HepG2 (cell line): ENCODE measurements at regions not wholly inside any gene's neighbourhood (a gene's known extent, or its start where the extent isn't known, plus 50 kb on each side); places are given as distances from the start of the nearest gene placed in this dataset.

Source experiments
- ATAC-seq: fragments of 200-7000 bp; cut with Tn5 transposase; 3 replicates; pipeline ENCODE4 v1.9.1; 2020; ENCODE audit warnings: mild to moderate bottlenecking, moderate library complexity
- BruUV-seq: library from RNA; stranded (reverse); fragments of 400-500 nt; replicated peaks from 2 replicates; lab custom pipeline; 2021; lab: Mats Ljungman, UMichigan
- CTCF ChIA-PET: fragments of 300-600 bp; formaldehyde crosslinking; extraction: SDS; loops from one replicate; lab custom pipeline; 2021; ENCODE audit warnings: low total read pairs, inconsistent platforms, low intra/inter-chr PET ratio; lab: Yijun Ruan, JAX
- POLR2A ChIA-PET: fragments of 350-600 bp; sonication (Branson Sonifier 250); formaldehyde crosslinking; loops from one replicate; lab custom pipeline; 2020; ENCODE audit warnings: antibody characterized with exemption, inconsistent platforms; lab: Yijun Ruan, JAX
- DNase-seq: peaks from one replicate; pipeline ENCODE4 v3.0.0-alpha.2; 2015; ENCODE audit warnings: low spot score
- FAIRE-seq: peaks from 3 replicates; lab custom pipeline; 2011; peaks lifted over from hg19 to GRCh38; lab: Jason Lieb, UNC
- H2AFZ ChIP-seq: one replicate; pipeline ENCODE4 v1.6.1; 2011; ENCODE audit warnings: low read length, inconsistent platforms
- H3K27ac ChIP-seq: fragments of 300-600 bp; 3 replicates; pipeline ENCODE4 v1.8.0; 2011; ENCODE audit warnings: mixed run types, mild to moderate bottlenecking, mixed read lengths, low read length, inconsistent platforms; ENCODE audit not compliant: insufficient read depth; ENCODE audit errors: extremely low read length
- H3K27me3 ChIP-seq, 2 experiments: fragments of 200-600 bp in 1 of 2; 2 replicates in 1 of 2; 3 replicates in 1 of 2; pipeline versions ENCODE4 v1.6.0 to v1.8.0; 2011; ENCODE audit warnings: low read length in 2 of 2, mild to moderate bottlenecking in 2 of 2, moderate library complexity in 2 of 2, inconsistent platforms in 1 of 2; ENCODE audit not compliant: insufficient read depth in 2 of 2, control insufficient read depth in 1 of 2
- H3K36me3 ChIP-seq, 2 experiments: fragments of 200-600 bp in 1 of 2; replicated peaks in 1 of 2; 2 replicates in 1 of 2; 3 replicates in 1 of 2; pipeline versions ENCODE4 v1.5.1 to v1.8.0; 2011; ENCODE audit warnings: low read length in 2 of 2, inconsistent platforms in 1 of 2; ENCODE audit not compliant: insufficient read depth in 2 of 2, control insufficient read depth in 1 of 2
- H3K4me1 ChIP-seq: 2 replicates; pipeline ENCODE4 v1.5.1; 2012; ENCODE audit warnings: low read length, inconsistent platforms; ENCODE audit not compliant: insufficient read depth
- H3K4me2 ChIP-seq: 2 replicates; pipeline ENCODE4 v1.6.0; 2011; ENCODE audit warnings: low read depth, low read length, inconsistent platforms
- H3K4me3 ChIP-seq, 3 experiments: fragments of 200-600 bp in 1 of 3; sonication (generic), shearing (Covaris generic) in 1 of 3; replicated peaks in 1 of 3; 2 replicates each; pipeline ENCODE4 v1.5.1; 2011 to 2016; ENCODE audit warnings: low read length in 3 of 3, inconsistent platforms in 2 of 3, low read depth in 2 of 3, mild to moderate bottlenecking in 2 of 3, control low read depth in 1 of 3, mixed read lengths in 1 of 3; ENCODE audit not compliant: insufficient read depth in 1 of 3
- H3K79me2 ChIP-seq: one replicate; pipeline ENCODE4 v1.6.1; 2011; ENCODE audit warnings: low read length, inconsistent platforms; ENCODE audit not compliant: insufficient read depth
- H3K9ac ChIP-seq: 2 replicates; pipeline ENCODE4 v1.6.0; 2011; ENCODE audit warnings: mild to moderate bottlenecking, low read depth, low read length, inconsistent platforms; ENCODE audit not compliant: insufficient read depth
- H3K9me3 ChIP-seq: 2 replicates; pipeline ENCODE4 v1.5.1; 2012; ENCODE audit warnings: mild to moderate bottlenecking, low read length
- H4K20me1 ChIP-seq: 2 replicates; pipeline ENCODE4 v1.6.0; 2011; ENCODE audit warnings: inconsistent platforms, mild to moderate bottlenecking, low read length, moderate library complexity; ENCODE audit not compliant: insufficient read depth
- ETV5 ChIP-seq: IDR thresholded peaks from 2 replicates; pipeline ENCODE4 v1.6.1; 2018; ENCODE audit warnings: missing biosample characterization, missing genetic modification reagents, inconsistent platforms, borderline replicate concordance
- KDM6A ChIP-seq: IDR thresholded peaks from 2 replicates; pipeline ENCODE4 v1.6.1; 2016; ENCODE audit warnings: low read depth
- ZNF326 ChIP-seq: sonication (generic); formaldehyde crosslinking; IDR thresholded peaks from 2 replicates; pipeline ENCODE4 v1.4.0; 2020; ENCODE audit warnings: missing genetic modification reagents, borderline replicate concordance
- ZNF569 ChIP-seq: sonication (generic); formaldehyde crosslinking; IDR thresholded peaks from 2 replicates; pipeline ENCODE4 v1.5.0; 2020; ENCODE audit warnings: mild to moderate bottlenecking, missing genetic modification reagents, moderate library complexity, borderline replicate concordance
- WGBS: methylation state at CpG from one replicate; pipeline ENCODE4 v1.1.6; 2017; ENCODE audit warnings: low lambda C conversion rate; 5-methylcytosine and 5-hydroxymethylcytosine counted together
- in situ Hi-C: cut with HindIII; loops from 2 replicates; pipeline ENCODE4 v1.10.0; 2017; ENCODE audit warnings: low pct_unique_long_range_greater_than_20kb; ENCODE audit not compliant: extremely low pct_ligation_motif_present
- intact Hi-C: fragments of 100-400 bp; cut with micrococcal nuclease; formaldehyde crosslinking; loops from one replicate; pipeline ENCODE4 v1.10.0; 2022; ENCODE audit not compliant: unreplicated experiment
- TF ChIP-seq, protein P1 (sequence below): conservative IDR thresholded peaks from 2 replicates; pipeline ENCODE4 v1.6.1; 2018; ENCODE audit warnings: missing genetic modification reagents
- TF ChIP-seq, protein P2 (sequence below): IDR thresholded peaks from 2 replicates; pipeline ENCODE4 v1.6.1; 2016; ENCODE audit warnings: low read depth, missing genetic modification reagents, missing compliant biosample characterization
- TF ChIP-seq, protein P3 (sequence below): sonication (generic); formaldehyde crosslinking; conservative IDR thresholded peaks from 2 replicates; pipeline ENCODE4 v1.5.0; 2020; ENCODE audit warnings: missing genetic modification reagents

DNA sequence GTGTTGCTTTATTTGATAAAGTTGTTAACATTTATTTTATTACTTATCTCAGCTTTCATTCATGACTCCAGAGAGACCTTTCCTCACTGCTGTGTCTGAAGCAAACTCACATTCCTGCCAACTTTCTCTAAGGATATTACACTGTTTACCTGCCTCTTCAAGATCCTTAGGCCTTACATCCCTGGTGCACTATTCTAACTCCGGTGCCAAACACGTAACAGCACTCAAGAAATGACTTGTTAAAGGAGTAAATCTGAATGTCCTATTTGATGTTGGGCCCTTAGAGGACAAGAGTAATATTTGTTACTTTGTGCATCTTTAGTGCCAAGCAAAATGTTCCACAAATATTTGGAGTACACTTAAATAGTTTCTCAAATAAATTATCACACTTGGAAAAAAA, 324.1 kb upstream of the FLRT2 start:
- DNase-seq: no peak
- no peak overlapping the region for H3K4me3 ChIP-seq
- no peaks in the 10 kb centered on the region for H3K36me3 ChIP-seq
- peaks cover 56% of the 10 kb centered on the region for H3K9me3 ChIP-seq
- 3% methylated on average over 2 of the region's 2 CpGs for WGBS
- H3K27me3 ChIP-seq: no peaks in the 10 kb centered on the region
- BruUV-seq: no TSS peak
- ATAC-seq: no peak
- no peak overlapping the region for H3K27ac ChIP-seq
- no peak overlapping the region for H2AFZ ChIP-seq
- intact Hi-C loops: no loop called here
- no peaks in the 10 kb centered on the region for H3K4me1 ChIP-seq
- no peaks in the 10 kb centered on the region for H4K20me1 ChIP-seq
- POLR2A ChIA-PET: no interaction called here
- no peak overlapping the region for H3K4me2 ChIP-seq
- TF ChIP-seq ZNF326 (CRISPR knock-in tag) (no peak), ETV5 (no peak), ZNF569 (CRISPR knock-in tag) (no peak), KDM6A (CRISPR knock-in tag) (no peak)
- TF ChIP-seq, protein P1, sequence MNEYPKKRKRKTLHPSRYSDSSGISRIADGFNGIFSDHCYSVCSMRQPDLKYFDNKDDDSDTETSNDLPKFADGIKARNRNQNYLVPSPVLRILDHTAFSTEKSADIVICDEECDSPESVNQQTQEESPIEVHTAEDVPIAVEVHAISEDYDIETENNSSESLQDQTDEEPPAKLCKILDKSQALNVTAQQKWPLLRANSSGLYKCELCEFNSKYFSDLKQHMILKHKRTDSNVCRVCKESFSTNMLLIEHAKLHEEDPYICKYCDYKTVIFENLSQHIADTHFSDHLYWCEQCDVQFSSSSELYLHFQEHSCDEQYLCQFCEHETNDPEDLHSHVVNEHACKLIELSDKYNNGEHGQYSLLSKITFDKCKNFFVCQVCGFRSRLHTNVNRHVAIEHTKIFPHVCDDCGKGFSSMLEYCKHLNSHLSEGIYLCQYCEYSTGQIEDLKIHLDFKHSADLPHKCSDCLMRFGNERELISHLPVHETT (CRISPR knock-in tag): no peak
- TF ChIP-seq, protein P2, sequence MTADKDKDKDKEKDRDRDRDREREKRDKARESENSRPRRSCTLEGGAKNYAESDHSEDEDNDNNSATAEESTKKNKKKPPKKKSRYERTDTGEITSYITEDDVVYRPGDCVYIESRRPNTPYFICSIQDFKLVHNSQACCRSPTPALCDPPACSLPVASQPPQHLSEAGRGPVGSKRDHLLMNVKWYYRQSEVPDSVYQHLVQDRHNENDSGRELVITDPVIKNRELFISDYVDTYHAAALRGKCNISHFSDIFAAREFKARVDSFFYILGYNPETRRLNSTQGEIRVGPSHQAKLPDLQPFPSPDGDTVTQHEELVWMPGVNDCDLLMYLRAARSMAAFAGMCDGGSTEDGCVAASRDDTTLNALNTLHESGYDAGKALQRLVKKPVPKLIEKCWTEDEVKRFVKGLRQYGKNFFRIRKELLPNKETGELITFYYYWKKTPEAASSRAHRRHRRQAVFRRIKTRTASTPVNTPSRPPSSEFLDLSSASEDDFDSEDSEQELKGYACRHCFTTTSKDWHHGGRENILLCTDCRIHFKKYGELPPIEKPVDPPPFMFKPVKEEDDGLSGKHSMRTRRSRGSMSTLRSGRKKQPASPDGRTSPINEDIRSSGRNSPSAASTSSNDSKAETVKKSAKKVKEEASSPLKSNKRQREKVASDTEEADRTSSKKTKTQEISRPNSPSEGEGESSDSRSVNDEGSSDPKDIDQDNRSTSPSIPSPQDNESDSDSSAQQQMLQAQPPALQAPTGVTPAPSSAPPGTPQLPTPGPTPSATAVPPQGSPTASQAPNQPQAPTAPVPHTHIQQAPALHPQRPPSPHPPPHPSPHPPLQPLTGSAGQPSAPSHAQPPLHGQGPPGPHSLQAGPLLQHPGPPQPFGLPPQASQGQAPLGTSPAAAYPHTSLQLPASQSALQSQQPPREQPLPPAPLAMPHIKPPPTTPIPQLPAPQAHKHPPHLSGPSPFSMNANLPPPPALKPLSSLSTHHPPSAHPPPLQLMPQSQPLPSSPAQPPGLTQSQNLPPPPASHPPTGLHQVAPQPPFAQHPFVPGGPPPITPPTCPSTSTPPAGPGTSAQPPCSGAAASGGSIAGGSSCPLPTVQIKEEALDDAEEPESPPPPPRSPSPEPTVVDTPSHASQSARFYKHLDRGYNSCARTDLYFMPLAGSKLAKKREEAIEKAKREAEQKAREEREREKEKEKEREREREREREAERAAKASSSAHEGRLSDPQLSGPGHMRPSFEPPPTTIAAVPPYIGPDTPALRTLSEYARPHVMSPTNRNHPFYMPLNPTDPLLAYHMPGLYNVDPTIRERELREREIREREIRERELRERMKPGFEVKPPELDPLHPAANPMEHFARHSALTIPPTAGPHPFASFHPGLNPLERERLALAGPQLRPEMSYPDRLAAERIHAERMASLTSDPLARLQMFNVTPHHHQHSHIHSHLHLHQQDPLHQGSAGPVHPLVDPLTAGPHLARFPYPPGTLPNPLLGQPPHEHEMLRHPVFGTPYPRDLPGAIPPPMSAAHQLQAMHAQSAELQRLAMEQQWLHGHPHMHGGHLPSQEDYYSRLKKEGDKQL (CRISPR knock-in tag): no peak
- TF ChIP-seq, protein P3, sequence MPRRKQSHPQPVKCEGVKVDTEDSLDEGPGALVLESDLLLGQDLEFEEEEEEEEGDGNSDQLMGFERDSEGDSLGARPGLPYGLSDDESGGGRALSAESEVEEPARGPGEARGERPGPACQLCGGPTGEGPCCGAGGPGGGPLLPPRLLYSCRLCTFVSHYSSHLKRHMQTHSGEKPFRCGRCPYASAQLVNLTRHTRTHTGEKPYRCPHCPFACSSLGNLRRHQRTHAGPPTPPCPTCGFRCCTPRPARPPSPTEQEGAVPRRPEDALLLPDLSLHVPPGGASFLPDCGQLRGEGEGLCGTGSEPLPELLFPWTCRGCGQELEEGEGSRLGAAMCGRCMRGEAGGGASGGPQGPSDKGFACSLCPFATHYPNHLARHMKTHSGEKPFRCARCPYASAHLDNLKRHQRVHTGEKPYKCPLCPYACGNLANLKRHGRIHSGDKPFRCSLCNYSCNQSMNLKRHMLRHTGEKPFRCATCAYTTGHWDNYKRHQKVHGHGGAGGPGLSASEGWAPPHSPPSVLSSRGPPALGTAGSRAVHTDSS (CRISPR knock-in tag): no peak
- TF ChIP-seq, all 625 proteins: peak for 0
- FAIRE-seq: no peak
- in situ Hi-C loops: no loop called here
- H3K9ac ChIP-seq: no peak overlapping the region
- CTCF ChIA-PET: no interaction called here
- no peaks in the 10 kb centered on the region for H3K79me2 ChIP-seq
